HG03571 (cell line): ENCODE measurements at regions not wholly inside any gene's neighbourhood (a gene's known extent, or its start where the extent isn't known, plus 50 kb on each side); places are given as distances from the start of the nearest gene placed in this dataset.
"Not testable (repeated sequence)": the region's sequence is repeated elsewhere in the genome, so short reads cannot be mapped to it uniquely, and the experiment has no call there.

Source experiments
- ATAC-seq: cut with Tn5 transposase; IDR thresholded peaks from one replicate; pipeline ENCODE4 v1.9.1; 2021; ENCODE audit not compliant: unreplicated experiment

GRCh38 chrX:857376-857775 lies 226.8 kb downstream of the SHOX start:
- no peak for ATAC-seq

GRCh38 chrX:856566-857290 lies 226.1 kb downstream of the SHOX start:
- no peak for ATAC-seq

GRCh38 chrX:853304-853703 lies 222.7 kb downstream of the SHOX start:
- ATAC-seq, result no peak

GRCh38 chrX:850471-850916 lies 219.9 kb downstream of the SHOX start:
- ATAC-seq, result no peak

- no peak for ATAC-seq
Observed at GRCh38 chrX:848386-848785, 217.8 kb downstream of the SHOX start.

- ATAC-seq, result no peak
Observed at GRCh38 chrX:843306-843705, 212.7 kb downstream of the SHOX start.

- no peak for ATAC-seq
Observed at GRCh38 chrX:840556-840955, 210.0 kb downstream of the SHOX start.

GRCh38 chrX:838666-839065 lies 208.1 kb downstream of the SHOX start:
- not testable (repeated sequence) for ATAC-seq

GRCh38 chrX:835857-836256 lies 205.3 kb downstream of the SHOX start:
- not testable (repeated sequence) for ATAC-seq

GRCh38 chrX:830532-830931 lies 199.9 kb downstream of the SHOX start:
- no peak for ATAC-seq

GRCh38 chrX:829145-829544 lies 198.6 kb downstream of the SHOX start:
- ATAC-seq, result no peak

GRCh38 chrX:828411-828959 lies 197.9 kb downstream of the SHOX start:
- no peak for ATAC-seq

- ATAC-seq, result no peak
Observed at GRCh38 chrX:826448-826847, 195.9 kb downstream of the SHOX start.

GRCh38 chrX:825991-826390 lies 195.4 kb downstream of the SHOX start:
- no peak for ATAC-seq

- not testable (repeated sequence) for ATAC-seq
Observed at GRCh38 chrX:823073-823472, 192.5 kb downstream of the SHOX start.

- no peak for ATAC-seq
Observed at GRCh38 chrX:821327-822107, 190.9 kb downstream of the SHOX start.

- no peak for ATAC-seq
Observed at GRCh38 chrX:819684-820083, 189.1 kb downstream of the SHOX start.

- ATAC-seq, result no peak
Observed at GRCh38 chrX:817759-818300, 187.2 kb downstream of the SHOX start.

GRCh38 chrX:817147-817546 lies 186.6 kb downstream of the SHOX start:
- not testable (repeated sequence) for ATAC-seq

GRCh38 chrX:816411-816810 lies 185.8 kb downstream of the SHOX start:
- ATAC-seq, result no peak

GRCh38 chrX:810186-810585 lies 179.6 kb downstream of the SHOX start:
- ATAC-seq, result no peak

GRCh38 chrX:809081-809480 lies 178.5 kb downstream of the SHOX start:
- ATAC-seq, result no peak
